Myocyte (in vitro differentiated cells): ENCODE measurements at regions not wholly inside any gene's neighbourhood (a gene's known extent, or its start where the extent isn't known, plus 50 kb on each side); places are given as distances from the start of the nearest gene placed in this dataset.
A peak's percentile ranks its signal among the peaks of the same experiment; 100 is the strongest.

ENCODE experiments used
- DNase-seq: peaks from one replicate; pipeline ENCODE4 v3.0.0-alpha.2; 2012; ENCODE audit warnings: low read depth

DNA sequence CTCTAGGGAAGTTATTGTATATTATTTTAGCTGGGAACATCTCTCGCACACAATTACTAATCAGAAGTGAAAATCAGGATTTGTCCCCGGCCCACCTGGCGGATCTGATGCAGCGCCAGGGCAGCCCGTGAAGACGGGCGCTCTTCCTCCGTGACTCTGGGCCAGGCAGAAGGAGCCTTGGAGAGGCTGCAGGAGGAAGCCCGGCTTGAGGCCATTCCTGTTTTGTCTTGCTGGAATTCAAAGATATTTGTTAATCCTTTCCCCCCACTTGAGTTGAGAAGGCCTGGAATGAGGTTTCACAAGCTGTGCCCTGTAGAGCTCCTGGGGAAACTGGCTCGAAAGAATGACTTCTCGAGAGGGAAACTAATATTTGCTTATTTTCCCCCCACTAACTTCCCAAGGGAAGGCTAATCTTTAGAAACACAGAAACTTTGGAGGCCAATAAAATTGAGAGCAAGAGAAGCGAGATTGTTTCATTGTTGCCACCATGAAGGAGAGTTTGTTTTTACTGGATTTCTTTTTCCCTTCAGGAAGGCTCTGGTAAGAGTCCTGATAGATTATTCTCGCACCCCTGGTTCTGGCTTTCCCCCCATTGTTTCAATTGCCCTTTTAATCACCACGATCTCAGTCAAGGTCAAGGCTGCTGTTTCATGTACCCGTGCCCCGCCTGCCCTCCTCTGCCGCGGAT, 92.8 kb upstream of the SEPTIN5 start:
- DNase-seq, result no peak

DNA sequence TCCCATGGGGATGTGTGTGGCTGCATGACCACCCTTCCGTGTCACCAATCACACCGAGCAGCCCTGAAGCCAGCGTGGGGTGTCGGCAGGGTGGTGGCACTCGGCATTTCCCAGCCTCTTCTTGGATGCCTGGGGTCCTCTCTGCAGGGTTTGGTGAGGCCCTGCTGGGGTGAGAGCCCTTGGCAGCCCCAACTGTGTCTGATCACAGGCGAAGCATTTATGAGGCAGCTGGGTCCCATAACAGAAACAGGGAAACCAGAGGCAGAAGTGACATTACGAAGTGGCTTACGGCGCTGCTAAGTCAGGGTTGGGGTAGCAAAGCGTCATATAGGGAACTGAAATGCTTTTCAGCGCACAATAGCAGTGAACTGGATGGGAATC, 92.3 kb upstream of the SEPTIN5 start:
- no peak for DNase-seq

DNA sequence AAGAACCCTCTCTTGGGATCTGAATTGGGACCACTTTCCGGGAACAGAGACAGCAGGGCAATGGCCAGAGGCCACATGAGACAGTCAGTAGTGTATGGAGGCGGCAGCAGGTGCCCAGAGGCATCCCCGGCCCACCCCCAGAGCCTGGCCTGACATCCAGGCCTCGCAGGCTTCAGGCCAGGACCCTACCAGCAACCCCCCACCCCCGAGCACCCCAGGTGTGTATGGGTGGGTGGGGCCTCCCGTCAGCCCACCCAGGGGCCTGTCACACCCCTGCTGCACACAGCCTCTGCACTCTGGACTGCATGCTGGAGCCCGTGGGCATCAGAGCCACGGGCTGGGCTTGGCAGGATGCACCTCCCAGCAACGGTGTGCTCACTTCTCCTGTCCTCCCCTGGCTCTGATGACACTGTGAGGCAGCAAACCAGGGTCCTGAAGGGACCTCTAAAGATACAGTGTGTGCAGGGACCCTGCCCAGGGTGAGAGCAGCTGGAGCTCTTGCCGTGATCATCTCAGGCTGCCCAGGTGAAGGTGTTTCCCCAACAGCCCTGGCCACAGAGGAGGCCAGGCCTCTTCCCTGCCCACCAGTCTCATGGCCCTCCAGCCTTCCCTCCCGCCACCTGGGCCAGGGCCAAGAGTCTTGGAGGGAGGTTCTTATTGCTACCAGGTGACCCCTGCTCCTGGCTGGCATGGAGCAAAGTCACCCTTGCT, 88.8 kb upstream of the SEPTIN5 start:
- no peak for DNase-seq

DNA sequence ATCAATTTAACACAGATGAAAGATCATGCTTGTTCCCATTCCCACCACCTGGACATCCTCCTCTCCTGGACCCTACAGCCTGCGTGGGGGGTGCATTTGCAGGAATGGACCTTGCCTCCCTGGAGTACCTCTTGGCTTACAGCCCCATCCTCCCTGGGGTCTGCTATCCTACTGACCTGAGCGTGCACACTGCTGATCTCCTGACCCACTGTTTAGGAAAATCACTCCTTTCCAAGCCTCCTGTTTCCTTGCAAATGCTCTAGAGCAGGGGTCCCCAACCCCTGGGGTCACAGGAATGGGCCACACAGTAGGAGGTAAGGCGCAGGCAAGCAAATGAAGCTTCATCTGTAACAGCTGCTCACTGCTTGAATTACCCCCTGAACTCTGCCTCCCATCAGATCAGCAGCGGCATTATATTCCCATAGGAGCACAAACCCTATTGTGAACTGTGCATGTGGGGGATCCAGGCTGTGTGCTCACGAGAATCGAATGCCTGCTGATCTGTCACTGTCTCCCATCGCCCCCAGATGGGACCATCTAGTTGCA, 88.2 kb upstream of the SEPTIN5 start:
- no peak for DNase-seq

DNA sequence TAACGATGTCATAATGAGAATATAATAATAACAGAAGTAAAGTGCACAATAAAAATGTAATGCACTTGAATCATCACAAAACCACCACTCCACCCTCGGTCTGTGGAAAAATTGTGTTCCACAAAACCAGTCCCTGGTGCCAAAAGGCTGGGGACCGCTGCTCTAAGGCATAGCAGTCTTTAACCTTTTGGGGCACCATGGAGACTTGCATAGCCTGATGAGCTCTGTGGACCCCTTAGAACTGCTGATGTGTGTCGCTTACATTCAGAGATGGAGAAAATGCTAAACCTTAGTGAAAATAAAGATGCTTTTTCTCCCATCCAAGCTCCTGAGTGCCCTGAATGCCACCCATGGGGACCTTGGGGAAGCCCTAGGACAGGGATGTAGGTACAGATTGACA, 87.6 kb upstream of the SEPTIN5 start:
- DNase-seq, result no peak

DNA sequence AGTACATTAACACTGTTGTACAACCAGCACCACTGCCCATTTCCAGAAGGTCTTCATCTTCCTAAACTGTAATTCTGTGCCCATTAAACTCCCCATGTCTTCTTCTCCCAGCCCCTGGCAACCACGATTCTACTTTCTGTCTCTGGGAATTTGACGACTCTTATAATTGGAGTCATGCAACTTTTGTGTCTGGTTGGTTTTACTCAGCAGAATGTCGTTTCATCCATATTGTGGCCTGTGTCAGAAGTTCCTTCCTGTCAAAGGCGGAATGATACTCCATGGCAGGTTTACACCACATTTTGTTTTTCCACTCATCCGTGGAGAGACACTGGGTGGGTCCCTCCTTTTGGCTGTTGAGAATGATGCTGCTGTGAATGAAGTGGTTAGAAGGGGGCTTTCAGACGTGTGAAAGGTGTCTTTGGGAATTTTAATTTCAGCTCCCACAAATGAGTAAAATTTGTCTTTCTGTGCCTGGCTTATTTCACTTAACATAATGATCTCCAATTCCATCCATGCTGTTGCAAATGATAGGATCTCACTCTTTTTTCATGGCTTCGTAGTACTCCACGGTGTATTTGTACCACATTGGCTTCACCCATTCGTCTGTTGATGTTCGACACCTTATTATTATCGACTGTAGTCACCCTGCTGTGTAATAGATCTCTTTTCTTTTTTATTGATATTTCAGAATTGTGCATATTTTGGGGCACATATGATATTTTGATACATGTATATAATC, 86.1 kb upstream of the SEPTIN5 start:
- no peak for DNase-seq

DNA sequence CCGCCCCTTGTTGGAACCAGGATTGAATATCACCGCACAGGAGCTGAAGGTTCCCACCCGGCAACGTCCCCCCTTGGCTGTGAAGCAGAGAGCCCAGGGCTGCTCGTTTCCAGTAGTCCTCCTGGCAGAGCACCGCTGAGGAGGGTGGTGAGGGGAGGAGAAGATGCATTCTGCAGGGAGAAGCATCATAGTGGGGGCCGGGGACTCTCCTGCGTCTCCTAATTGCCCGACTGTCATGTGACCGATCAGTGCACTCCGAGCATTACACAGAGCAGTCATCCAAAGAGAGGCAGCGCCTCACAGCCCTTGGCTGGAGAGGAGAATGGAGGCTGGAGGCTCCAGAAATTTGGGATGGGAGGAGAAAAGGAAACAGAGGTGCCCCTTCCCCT, 85.0 kb upstream of the SEPTIN5 start:
- no peak for DNase-seq

DNA sequence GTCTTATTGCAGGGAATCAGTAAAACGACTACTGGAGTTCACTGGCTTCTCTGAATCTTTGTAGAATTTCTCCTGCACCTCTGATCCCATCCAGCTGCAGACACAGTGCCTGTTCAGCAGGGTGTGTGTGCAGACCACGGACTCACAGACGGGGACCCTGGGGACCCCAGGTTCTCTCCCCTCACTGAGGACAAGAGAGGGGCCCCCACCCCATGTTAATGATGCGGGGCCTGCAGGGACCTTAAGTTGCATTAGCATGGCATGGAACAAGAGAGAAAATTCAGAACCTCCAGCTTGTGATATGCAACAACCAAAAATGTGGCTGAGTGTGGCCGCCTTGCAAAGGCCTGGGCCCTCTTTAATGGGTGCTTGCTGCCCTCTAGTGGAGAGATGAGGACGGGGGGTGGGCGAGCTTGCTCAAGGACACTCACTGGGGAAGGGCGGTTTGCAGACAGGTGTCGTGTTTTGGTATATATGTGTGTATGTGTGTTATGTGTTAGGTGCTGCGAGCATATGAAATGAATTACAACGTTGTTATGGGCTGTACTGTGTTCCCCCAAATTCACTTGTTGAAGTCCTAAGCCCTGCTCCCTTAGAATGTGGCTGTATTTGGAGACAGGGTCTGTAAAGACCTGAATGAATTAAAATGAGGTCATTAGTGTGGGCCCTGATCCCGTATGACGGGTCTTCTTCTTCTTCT, 84.4 kb upstream of the SEPTIN5 start:
- peak; percentile 87 for DNase-seq

DNA sequence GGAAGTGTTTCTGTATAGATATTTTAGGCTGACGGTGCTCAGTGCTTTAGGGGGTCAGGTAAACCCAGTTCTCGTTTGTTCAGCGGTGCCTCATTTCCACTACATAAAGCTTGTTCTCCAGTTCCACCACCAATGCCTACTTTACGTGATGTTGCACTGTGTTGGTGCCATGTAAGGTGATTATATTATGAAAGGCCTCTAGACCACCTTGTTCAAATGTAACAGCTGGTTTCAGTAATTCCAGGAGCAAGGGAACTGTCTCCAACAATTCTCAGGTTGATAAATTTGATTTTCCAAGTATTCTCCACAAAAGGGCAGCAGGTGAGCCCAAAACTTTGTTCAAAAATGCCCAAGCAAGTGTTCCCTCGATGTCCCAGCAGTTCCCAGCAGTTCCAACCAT, 83.7 kb upstream of the SEPTIN5 start:
- no peak for DNase-seq

DNA sequence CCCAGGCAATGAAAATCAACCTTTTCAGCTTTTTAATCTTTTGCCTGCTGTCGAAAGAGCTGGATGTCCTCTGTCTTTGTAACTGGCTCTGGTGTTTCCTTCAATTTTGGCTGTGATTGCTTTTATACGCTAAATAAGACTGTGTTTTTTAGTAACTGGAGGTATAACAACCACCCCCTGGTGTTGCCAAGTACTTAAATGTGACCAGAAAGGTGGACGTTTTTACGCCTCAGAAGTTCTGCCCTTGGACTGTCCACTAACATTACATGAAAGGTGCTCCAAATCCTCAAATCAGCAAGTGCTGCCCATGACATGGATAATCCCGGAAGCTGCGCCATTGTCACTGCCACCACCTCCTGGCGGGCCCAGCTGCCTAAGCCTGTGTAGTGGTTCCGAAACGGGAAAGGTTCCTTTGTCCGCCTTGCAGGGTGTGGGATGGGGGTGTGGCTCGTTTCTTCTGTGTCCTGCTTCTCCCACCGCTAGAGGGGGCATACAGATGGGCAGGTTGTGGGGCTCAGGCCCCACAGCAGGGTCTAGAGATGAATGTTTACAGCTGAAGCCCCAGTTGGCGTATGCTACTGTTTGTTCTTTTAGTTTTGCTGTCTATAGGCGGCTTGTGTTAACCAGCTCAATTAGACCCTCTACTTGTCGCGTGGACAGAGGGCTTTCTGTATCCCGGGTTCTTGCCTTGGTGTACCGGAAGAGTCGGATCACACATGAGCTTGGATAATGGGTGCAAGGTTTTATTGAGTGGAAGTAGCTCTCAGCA, 82.2 kb upstream of the SEPTIN5 start:
- DNase-seq, result peak; percentile 55

DNA sequence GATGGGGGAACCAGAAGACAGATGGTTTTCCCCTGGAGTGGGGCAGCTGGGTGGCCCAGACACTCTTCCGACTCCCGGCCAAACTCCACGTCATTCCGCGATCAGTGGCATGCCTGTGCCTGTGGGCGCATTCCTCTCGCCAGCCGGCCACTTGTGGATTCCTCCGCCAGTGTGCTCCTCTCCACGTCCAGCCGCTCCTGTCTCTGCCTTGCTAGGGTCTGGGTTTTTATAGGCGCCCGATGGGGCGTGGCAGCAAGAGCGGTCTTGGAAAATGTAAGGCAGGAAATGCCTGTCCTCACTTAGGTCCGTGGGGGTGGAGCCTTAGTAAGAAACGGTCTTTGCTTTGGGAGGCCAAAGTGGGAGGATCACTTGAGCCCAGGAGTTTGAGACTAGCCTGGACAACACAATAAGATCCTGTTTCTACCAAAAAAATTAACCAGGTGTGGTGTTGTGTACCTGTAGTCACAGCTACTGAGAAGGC, 81.6 kb upstream of the SEPTIN5 start:
- peak; percentile 41 for DNase-seq

DNA sequence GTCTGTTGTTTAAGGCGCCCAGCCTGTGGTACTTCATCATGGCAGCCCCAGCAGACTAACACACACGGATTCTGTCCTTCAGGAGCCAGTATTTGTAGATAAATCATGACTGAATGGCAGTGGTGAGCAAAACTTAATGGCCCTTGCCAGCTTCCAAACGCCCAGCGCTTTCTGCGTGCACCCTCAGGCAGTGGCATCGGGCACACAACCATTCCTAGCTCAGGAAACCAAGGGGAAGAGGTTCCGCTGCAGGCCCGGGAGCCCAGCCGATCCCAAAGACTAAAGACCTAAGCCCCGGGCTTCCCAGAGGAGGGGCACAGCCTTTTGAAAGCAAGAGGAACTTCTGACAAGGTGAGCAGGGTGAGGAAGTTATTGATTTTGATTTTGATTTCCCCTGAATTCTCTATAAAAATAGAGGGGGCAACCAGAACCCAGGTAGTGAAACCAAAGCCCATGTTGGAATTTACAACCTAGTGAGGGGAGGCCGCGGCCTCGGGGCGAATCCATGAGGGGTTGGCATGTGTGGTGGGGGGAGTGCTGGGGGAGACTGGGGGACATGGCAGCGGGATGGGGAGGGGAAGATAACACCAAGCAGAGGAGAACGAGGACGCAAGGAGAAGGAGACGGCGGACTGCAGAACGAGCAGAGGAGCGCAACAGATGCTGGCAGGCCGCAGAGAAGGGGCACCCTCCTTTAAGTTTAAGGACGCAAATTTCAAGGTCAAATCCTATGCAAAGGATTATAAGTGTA, 79.9 kb upstream of the SEPTIN5 start:
- DNase-seq, result no peak

DNA sequence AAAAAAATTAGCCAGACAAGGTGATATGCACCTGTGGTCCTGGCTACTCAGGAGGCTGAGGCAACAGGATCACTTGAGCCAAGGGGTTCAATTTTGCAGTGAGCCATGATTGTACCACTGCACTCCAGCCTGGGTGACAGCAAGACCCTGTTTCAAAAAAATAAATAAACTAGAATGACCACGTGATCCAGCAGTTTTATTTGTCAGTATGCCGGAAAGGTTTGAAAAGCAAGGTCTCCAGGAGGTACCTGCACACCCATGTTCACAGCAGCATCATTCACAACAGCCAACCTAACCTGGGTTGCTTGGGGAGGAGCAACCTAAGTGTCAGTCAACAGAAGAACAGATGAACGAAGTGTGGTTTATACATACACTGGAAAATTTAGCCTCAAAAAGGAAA, 78.7 kb upstream of the SEPTIN5 start:
- no peak for DNase-seq

DNA sequence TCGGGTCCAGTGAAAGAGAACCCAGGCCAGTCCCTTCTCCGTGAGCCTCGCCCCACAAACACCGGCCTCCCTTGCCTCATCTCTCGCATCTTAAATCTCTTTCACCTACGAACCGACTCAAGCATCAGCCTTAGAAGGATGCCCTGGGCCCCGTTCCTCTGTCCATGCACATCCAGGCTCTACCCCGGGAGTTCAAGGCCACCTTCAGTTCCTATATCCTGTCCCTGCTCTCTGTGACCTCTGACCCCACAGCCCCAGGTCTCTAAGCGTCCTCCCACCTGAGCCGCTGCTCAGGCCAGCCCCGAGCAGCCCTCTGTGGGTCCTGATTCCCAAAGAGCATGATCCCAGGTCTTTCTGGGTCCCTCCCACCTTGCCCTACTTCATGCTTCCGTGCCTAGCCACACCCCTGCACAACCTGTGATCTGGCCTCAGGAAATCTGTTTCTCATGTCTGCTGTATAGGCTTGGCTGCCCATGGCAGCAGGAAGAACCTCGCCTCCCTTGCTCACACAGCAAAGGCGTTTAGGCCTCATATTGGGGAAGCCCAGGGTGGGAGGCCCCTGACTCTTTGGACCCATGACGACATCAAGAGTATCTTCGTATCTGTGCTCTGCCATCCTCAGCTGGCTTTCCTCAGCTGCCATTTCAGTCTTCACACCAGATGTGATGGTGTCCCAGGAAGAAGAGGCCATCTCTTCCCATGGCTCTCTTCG, 77.5 kb upstream of the SEPTIN5 start:
- no peak for DNase-seq

DNA sequence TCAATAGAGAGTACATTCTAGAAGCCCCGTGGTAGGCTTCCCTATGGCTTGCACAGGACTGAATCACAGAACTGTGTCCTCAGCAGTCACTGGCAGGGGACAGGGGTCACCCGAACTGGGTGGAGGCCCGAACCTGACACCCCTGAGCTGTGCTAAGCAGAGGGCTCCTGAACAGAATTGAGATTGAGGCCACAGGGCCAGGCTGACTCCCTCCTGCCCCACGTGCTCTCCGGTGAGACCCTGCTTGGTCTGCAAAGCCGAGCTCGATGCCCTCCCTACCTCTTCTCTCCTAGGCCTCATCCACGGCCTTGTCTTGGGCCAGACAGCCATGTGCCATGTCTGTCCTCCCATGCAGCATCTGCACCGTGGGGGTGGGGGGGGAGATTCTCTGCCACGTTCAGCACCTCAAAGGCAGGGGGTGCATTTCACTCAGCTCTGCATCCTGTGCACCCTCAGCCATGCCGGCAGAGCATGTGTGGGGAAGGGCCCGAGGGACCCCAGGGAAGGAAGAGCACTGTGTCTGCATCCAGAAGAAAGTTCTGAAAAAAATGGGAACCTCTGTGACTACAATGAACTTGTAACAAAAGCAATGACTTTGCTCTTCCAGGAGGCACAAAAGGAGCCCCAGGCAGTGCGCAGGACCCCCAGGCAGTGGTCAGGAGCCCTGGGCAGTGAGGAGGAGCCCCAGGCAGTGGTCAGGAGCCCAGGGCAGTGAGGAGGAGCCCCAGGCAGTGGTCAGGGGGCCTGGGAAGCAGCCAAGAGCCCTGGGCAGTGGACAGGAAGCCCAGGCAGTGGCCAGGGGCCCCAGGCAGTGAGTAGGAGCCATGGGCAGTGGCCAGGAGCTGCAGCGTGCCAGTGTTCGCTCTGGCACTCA, 76.7 kb upstream of the SEPTIN5 start:
- no peak for DNase-seq

DNA sequence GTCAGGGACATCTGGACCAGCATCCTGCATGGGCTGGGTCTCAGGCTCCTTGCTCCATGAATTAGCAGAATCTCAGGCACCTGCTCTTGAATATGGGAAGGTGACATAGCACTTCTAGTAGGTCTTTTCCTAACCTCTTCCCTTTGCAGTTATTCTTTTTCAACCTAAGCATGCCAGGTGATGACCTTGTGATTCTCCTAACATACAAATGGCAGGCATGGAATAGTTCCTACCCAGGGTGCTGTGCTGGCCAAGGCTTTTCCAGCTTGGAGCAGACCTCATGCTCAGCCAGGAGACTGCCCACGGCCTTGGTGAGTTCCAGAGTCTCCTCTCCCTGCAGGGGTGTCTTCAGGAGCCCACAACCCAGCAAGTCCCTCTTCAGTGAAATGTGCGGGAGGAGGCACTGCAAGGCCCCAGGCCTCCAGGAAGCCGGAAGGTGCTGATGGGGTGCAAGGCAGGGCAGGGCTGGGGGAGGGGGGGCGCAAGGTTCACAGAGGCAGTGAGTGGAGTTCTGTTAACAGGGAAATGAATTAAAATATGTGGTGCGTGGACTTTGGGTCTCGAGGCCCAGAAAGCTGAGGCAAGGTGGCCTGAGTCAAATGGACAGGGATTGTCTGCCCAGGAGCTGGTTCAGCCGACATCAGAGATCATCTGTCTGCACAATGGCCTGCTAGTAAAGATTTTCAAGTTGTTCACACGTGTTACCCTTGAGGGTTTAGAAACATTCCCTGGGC, 75.9 kb upstream of the SEPTIN5 start:
- DNase-seq, result no peak

DNA sequence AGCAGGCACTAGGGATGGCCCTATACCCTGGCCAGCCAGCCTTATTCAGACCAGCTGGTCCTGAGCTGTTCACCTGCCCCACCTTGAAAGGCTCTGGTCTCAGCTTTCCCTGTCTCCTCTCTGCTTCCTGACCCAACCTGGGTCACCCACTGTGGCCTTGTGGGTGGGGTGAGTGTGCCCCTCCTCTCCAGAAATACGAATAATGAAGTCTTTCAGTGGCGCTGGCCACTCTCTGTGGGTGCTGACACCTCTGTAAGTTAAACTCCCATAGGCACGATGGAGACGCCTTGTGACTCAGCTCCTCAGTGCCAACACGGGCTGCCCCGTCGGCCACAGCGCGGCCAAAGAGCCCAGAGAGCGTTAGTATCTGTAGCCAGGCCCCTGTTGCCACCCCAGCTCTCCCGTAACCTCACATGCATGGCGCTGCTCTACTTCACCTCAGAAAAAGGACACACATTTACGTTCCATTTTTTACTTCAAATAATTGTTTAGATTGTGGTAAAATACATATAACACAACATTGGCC, 74.6 kb upstream of the SEPTIN5 start:
- no peak for DNase-seq
